KG1 (cell line): ENCODE measurements at regions not wholly inside any gene's neighbourhood (a gene's known extent, or its start where the extent isn't known, plus 50 kb on each side); places are given as distances from the start of the nearest gene placed in this dataset.
"Not testable (repeated sequence)": the region's sequence is repeated elsewhere in the genome, so short reads cannot be mapped to it uniquely, and the experiment has no call there.

Experiments
- DNase-seq: peaks from one replicate; lab custom pipeline; 2025; lab: John Stamatoyannopoulos, UW

- no peak for DNase-seq
Observed at GRCh38 chrX:122363112-122363795, 820.8 kb upstream of the GRIA3 start.

GRCh38 chrX:122375533-122375932, 808.5 kb upstream of the GRIA3 start:
- DNase-seq, result not testable (repeated sequence)

GRCh38 chrX:122389005-122389404, 795.1 kb upstream of the GRIA3 start:
- no peak for DNase-seq

- DNase-seq, result no peak
Observed at GRCh38 chrX:122418758-122419157, 765.3 kb upstream of the GRIA3 start.

DNA sequence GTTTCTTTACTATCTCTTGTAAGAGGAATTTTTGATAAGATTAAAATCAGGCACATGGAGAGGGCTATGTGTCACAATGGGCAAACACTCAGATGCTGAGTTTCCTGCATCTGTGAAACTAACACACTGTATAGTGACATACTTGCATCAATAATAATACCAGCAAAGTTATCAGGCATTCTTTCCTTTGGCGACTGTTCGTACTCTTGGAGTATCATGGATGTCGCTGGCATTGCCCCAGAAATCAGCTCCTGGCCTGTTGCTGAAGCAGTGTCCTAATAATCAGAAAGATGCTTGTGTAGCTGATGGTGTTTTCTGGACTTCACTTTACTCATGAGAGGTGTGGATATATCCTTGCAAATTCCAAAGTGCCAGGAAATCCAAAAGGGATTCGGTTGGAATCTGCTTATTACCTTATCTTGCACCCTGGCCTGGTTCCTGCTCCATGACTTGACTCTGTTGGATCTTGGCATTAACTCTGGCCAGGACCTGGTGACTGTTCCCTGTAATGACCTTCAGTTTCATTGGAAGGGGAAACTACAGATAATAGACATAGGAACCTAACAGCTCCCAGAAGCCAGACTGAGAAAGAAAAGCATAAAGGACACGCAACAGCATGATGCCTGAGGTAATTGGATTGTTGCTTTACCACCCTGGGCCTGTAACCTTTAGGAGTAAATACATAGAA, 762.5 kb upstream of the GRIA3 start:
- no peak for DNase-seq

- DNase-seq, result no peak
Observed at GRCh38 chrX:122422547-122422946, 761.5 kb upstream of the GRIA3 start.

GRCh38 chrX:122434942-122435341, 749.1 kb upstream of the GRIA3 start:
- DNase-seq, result no peak

- DNase-seq, result no peak
Observed at GRCh38 chrX:122439831-122440230, 744.2 kb upstream of the GRIA3 start.

DNA sequence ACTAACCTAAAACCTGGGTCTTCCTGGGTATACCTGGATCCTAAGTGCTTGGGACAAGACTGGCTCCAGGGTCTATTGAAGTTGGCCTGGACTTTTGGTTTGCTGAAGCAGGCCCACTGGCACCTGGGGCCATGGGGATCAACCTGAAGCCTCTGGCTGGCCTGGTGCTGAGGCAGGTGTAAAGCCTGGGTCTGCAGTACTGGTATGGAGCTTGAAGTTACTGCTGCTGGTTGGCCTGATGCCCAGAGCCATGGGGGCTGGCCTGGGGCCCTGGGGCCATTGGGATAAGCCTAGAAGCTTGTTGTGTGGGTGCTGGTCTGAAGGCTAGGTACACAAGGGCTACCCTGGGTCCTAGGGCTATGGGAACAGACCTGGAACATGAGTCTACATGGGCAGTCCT, 743.2 kb upstream of the GRIA3 start:
- DNase-seq, result no peak

- DNase-seq, result no peak
Observed at GRCh38 chrX:122441451-122441850, 742.6 kb upstream of the GRIA3 start.

GRCh38 chrX:122445466-122445865, 738.6 kb upstream of the GRIA3 start:
- no peak for DNase-seq

- no peak for DNase-seq
Observed at GRCh38 chrX:122464341-122464740, 719.7 kb upstream of the GRIA3 start.

DNA sequence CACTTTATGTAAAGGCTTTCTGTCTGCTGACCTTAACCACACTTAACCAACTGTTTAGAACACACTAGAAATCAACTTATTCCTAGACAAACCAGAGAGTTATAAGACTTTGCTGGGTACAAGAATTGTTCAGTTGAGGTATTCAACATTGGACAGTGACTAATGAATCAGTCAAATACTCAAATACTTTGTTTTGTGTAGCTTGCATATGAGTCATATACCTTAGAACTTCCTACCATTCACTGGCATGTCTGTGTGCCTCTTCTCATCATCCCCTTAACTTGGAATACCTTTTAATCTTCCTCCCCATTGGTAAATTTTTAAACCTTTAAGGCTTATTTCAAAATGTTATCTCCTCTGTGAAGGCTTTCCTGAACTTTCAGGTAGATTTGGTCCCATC, 708.8 kb upstream of the GRIA3 start:
- DNase-seq, result no peak

- no peak for DNase-seq
Observed at GRCh38 chrX:122500556-122500955, 683.5 kb upstream of the GRIA3 start.

- DNase-seq, result no peak
Observed at GRCh38 chrX:122501652-122502051, 682.4 kb upstream of the GRIA3 start.

GRCh38 chrX:122504026-122504425, 680.1 kb upstream of the GRIA3 start:
- DNase-seq, result no peak

- DNase-seq, result no peak
Observed at GRCh38 chrX:122512561-122513072, 671.5 kb upstream of the GRIA3 start.

DNA sequence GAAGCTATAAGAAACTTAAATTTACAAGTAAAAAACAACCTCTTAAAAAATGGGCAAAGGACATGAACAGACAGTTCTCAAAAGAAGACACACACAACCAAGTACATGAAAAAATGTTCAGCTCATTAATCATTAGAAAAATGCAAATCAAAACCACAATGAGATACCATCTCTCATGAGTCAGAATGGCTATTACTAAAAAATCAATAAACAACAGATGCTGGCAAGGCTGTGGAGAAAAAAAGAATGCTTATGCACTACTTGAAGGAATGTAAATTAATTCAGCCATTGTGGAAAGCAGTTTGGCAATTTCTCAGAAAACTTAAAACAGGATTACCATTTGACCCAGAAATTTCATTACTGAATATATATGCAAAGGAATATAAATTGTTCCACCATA, 666.3 kb upstream of the GRIA3 start:
- DNase-seq, result no peak

DNA sequence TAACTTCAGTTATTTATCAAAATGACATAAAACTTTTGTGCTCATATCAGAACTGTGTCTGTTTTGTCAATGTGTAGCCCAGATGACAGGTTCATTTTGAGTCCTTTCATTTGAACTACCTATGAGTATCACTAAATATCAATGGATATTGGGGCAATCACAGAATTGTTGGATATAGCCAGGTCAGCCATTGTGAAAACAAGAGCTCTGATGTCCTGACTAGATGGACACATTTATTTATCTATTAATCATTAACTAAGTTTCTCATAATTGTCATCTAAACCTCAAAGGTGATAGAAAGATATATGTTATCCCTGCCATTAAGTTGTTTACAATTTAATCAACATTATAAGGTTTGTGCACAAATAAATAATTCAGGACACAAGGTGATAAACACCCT, 638.3 kb upstream of the GRIA3 start:
- DNase-seq, result no peak

- DNase-seq, result no peak
Observed at GRCh38 chrX:122546269-122546668, 637.8 kb upstream of the GRIA3 start.

- DNase-seq, result no peak
Observed at GRCh38 chrX:122552286-122552800, 631.7 kb upstream of the GRIA3 start.

GRCh38 chrX:122555925-122556324, 628.2 kb upstream of the GRIA3 start:
- DNase-seq, result no peak

GRCh38 chrX:122565952-122566351, 618.1 kb upstream of the GRIA3 start:
- DNase-seq, result no peak
